IPS-18c (cell line): ENCODE measurements at regions not wholly inside any gene's neighbourhood (a gene's known extent, or its start where the extent isn't known, plus 50 kb on each side); places are given as distances from the start of the nearest gene placed in this dataset.

Experiments
- H3K4me3 ChIP-seq: 2 replicates; pipeline ENCODE4 v1.7.0; 2013; ENCODE audit warnings: low read depth, mild to moderate bottlenecking, low read length, moderate library complexity; ENCODE audit not compliant: insufficient read depth
- H3K9me3 ChIP-seq: one replicate; pipeline ENCODE4 v1.6.1; 2013; ENCODE audit warnings: mild to moderate bottlenecking, low read length, moderate library complexity; ENCODE audit not compliant: control insufficient read depth, insufficient read depth

- Histone ChIP-seq H3K4me3 (no peak overlapping the region), H3K9me3 (no peaks in the 10 kb centered on the region)
These were observed 429.0 kb upstream of the CDH5 start for GRCh38 chr16:65937455-65937854.

DNA sequence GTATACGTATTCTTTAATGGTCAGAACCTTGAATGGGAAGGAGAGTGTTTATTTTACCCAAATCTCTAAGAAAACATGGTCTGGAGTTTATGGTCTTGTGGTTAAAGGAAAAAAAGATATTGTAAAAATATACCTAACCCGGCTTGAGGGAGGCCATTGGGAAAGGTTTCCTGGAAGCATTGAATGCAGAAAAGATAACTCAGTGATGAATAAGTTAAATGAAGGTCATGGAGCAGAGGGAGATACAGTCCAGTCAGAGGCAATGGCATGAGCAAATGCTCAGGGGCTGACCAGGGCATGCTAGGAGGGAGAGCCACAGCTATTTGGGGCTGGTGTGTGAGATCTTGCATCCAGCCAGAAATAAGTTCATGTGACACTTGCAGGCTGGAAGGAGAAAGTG lies 430.4 kb upstream of the CDH5 start:
- H3K4me3 ChIP-seq, result no peak overlapping the region

DNA sequence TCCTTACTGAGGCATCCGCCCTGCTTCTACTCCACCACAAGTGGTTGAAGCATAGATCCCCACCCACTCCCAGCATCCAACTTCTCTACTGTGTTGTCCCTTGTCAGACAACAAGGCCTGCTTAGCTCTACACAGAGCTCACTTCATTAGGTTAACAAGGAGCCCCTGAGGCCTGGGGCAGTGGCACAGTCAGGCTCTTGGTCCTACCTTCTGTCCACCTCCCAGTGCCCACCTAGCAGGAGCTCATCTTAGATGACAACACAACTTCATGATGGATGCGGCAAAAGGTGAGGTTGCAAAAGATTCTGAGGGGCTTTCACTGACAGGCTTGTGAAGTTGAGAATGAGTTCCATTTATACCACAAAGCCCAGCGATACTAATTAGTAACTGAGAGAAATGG lies 432.0 kb upstream of the CDH5 start:
- Histone ChIP-seq H3K9me3 (no peaks in the 10 kb centered on the region), H3K4me3 (no peak overlapping the region)

More for the DNA sequence above, 430.4 kb upstream of the CDH5 start:
- H3K9me3 ChIP-seq, result no peaks in the 10 kb centered on the region

DNA sequence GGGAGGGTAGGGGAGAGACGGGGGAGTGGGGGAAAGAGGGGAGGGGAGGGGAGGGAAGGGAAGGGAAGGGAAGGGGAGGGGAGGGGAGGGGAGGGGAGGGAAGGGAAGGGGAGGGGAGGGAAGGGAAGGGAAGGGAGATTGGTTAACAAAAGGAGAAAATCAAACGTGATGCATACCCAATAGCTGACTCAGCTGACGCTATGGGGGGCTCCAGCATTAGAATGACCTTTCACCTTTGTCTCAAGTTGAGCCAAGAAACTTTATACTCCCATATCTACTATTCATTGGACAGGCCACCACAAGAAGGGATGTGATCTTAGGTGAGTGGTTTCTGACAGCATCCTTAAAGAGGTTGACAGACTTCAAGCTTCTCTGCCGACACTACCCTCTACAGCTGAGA lies 432.8 kb upstream of the CDH5 start:
- H3K9me3 ChIP-seq, result no peaks in the 10 kb centered on the region
- H3K4me3 ChIP-seq, result no peak overlapping the region

- H3K4me3 ChIP-seq, result no peak overlapping the region
- H3K9me3 ChIP-seq, result no peaks in the 10 kb centered on the region
These were observed 434.0 kb upstream of the CDH5 start for GRCh38 chr16:65932350-65933072.

GRCh38 chr16:65922923-65923322 lies 443.6 kb upstream of the CDH5 start:
- no peak overlapping the region for H3K4me3 ChIP-seq
- H3K9me3 ChIP-seq, result no peaks in the 10 kb centered on the region

DNA sequence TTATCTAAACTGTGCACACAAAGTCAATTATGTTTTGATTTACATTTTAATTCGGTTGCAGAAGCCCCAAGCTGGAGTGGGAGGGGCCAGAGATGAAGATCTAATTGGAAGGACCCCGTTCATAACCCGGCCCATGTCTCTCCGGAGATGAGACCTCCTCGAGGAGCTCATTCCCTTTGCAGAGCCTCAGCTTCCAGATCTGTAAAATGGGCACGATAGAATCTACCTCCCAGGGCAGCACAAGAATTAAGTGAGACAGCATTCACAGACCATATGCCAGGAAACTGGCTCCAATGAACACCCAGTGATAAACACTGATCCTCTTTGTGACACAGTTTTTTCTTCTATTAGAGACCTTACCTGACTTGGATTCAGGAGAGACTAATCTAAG lies 446.5 kb upstream of the CDH5 start:
- Histone ChIP-seq H3K4me3 (no peak overlapping the region), H3K9me3 (no peaks in the 10 kb centered on the region)

- Histone ChIP-seq H3K4me3 (no peak overlapping the region), H3K9me3 (no peaks in the 10 kb centered on the region)
These were observed 447.1 kb upstream of the CDH5 start for GRCh38 chr16:65919145-65919985.

DNA sequence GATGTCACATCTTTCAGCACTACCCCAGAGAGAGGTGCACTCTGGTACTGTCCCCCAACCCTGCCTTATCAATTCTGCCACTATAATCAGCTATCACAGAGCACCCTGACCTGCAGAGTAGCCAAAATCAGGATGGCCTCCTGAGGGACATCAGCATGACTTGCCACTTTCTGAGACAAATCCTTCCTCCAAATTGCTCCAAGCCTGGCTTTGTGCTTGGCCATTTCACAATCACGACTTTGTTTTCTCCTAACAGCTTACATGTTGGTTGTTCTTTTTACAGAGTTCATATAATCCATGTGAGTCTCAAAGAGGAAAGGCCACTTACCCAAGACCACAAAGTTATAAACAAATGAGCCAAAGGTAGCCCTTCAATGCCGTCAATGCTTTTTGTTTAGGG lies 449.0 kb upstream of the CDH5 start:
- Histone ChIP-seq H3K9me3 (no peaks in the 10 kb centered on the region), H3K4me3 (no peak overlapping the region)

DNA sequence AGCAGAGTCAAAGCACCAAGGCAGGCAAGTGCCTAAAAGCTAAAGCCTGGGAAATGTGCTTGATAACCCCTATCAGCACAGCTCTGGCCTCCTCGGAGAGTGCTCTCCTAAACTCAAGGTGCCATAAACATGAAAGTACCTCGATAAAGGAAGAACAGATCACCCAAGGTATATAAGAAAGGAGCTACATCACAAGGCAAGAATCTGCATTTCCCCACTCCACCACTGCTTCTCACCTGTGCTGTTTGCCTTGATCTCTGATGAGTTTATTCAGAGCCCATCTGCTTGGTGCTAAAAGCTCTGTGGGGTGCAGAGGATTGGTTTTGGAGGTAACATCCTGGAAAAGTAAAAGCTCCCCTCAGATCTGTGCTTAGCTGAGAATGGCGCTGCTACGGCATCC lies 449.5 kb upstream of the CDH5 start:
- H3K9me3 ChIP-seq, result no peaks in the 10 kb centered on the region
- no peak overlapping the region for H3K4me3 ChIP-seq

- H3K4me3 ChIP-seq, result no peak overlapping the region
- H3K9me3 ChIP-seq, result no peaks in the 10 kb centered on the region
These were observed 456.2 kb upstream of the CDH5 start for GRCh38 chr16:65910291-65910690.

- Histone ChIP-seq H3K9me3 (no peaks in the 10 kb centered on the region), H3K4me3 (no peak overlapping the region)
These were observed 457.0 kb upstream of the CDH5 start for GRCh38 chr16:65909310-65910050.

GRCh38 chr16:65908568-65908967 lies 457.9 kb upstream of the CDH5 start:
- Histone ChIP-seq H3K9me3 (no peaks in the 10 kb centered on the region), H3K4me3 (no peak overlapping the region)

DNA sequence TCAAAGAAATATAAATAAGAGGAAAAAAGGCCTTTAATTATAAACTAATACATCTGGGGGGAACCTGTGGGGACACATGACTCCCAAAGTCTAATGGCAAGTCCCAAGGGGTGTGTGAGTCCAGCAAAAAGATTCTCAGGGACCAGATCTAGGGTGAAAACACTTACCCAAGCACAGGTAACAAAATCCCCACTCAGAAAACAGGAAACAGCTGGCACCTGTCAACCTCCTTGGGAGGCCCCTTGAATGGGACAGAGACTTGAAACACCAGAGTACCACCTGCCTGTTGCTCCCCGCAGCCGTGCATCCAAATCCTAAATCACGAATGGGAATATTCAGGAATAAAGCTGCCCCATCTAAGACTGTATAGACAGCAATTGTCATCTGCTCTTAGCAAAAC lies 461.2 kb upstream of the CDH5 start:
- H3K9me3 ChIP-seq, result no peaks in the 10 kb centered on the region
- H3K4me3 ChIP-seq, result no peak overlapping the region

GRCh38 chr16:65896448-65897153 lies 469.9 kb upstream of the CDH5 start:
- no peaks in the 10 kb centered on the region for H3K9me3 ChIP-seq
- H3K4me3 ChIP-seq, result no peak overlapping the region

- H3K4me3 ChIP-seq, result no peak overlapping the region
- H3K9me3 ChIP-seq, result no peaks in the 10 kb centered on the region
These were observed 470.6 kb upstream of the CDH5 start for GRCh38 chr16:65895906-65896305.

DNA sequence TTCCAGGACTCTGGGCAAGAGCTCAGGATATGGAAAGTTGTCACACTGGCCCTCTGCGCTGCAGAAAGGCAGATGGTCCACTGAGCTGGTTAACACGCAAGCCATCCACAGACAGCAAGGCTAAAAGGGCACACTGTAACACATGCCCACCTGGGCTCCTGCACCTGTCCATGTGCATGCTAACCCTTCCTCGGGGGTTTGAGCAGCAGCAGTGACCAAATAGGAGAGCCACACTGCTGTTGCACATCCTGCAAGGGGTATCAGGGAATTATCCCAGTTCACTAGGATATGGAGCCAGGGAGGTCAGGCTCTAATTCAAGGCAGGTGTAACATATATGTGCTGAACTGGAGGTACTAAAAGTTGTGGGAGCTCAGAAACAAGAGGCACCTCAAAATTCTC lies 471.0 kb upstream of the CDH5 start:
- Histone ChIP-seq H3K9me3 (no peaks in the 10 kb centered on the region), H3K4me3 (no peak overlapping the region)
